CD14-positive monocyte (primary cell): ENCODE measurements at regions not wholly inside any gene's neighbourhood (a gene's known extent, or its start where the extent isn't known, plus 50 kb on each side); places are given as distances from the start of the nearest gene placed in this dataset.

Experiments used
- DNase-seq, 3 donors: peaks; one replicate each; pipeline ENCODE4 v3.0.0-alpha.2; 2011 to 2022
- H2AFZ ChIP-seq: 2 replicates; pipeline ENCODE4 v1.6.0; 2012; ENCODE audit warnings: mild to moderate bottlenecking, low read depth, low read length, inconsistent platforms; ENCODE audit not compliant: insufficient read depth, poor library complexity, severe bottlenecking
- H3K27ac ChIP-seq, 2 donors: 1 replicate in 1 of 2; 2 replicates in 1 of 2; pipeline ENCODE4 v1.5.1; 2012 to 2013; ENCODE audit warnings: low read length in 2 of 2, control low read depth in 1 of 2, inconsistent platforms in 1 of 2, low read depth in 1 of 2, mild to moderate bottlenecking in 1 of 2
- H3K27me3 ChIP-seq, 2 donors: one replicate each; pipeline versions ENCODE4 v1.6.0 to v1.6.1; 2011 to 2013; ENCODE audit warnings: low read length in 2 of 2; ENCODE audit not compliant: control insufficient read depth in 2 of 2, insufficient read depth in 2 of 2
- H3K36me3 ChIP-seq, 2 donors: replicated peaks in 1 of 2; 1 replicate in 1 of 2; 2 replicates in 1 of 2; pipeline versions ENCODE4 v1.5.1 to v1.6.1; 2012 to 2013; ENCODE audit warnings: low read length in 2 of 2, control low read depth in 1 of 2, inconsistent platforms in 1 of 2, mild to moderate bottlenecking in 1 of 2; ENCODE audit not compliant: insufficient read depth in 2 of 2, control insufficient read depth in 1 of 2
- H3K4me1 ChIP-seq, 2 donors: 1 replicate in 1 of 2; 2 replicates in 1 of 2; pipeline versions ENCODE4 v1.5.1 to v1.6.1; 2012 to 2013; ENCODE audit warnings: low read length in 2 of 2, control low read depth in 1 of 2, inconsistent platforms in 1 of 2, mild to moderate bottlenecking in 1 of 2, moderate library complexity in 1 of 2; ENCODE audit not compliant: insufficient read depth in 2 of 2, control insufficient read depth in 1 of 2
- H3K4me2 ChIP-seq: replicated peaks from 2 replicates; pipeline ENCODE3; 2012; ENCODE audit warnings: low read length, moderate library complexity, mild to moderate bottlenecking; ENCODE audit not compliant: poor library complexity, severe bottlenecking; ENCODE audit errors: extremely low read depth
- H3K4me3 ChIP-seq, 3 experiments: fragments of 200-600 bp in 1 of 3; sonication (generic) in 1 of 3; replicated peaks in 1 of 3; 1 replicate in 2 of 3; 2 replicates in 1 of 3; pipeline ENCODE4 v1.5.1; 2011 to 2013; ENCODE audit warnings: low read length in 3 of 3, mild to moderate bottlenecking in 3 of 3, control low read depth in 2 of 3, low read depth in 2 of 3, inconsistent platforms in 1 of 3, moderate library complexity in 1 of 3
- H3K79me2 ChIP-seq: 2 replicates; pipeline ENCODE4 v1.6.0; 2012; ENCODE audit warnings: mild to moderate bottlenecking, control low read depth, inconsistent platforms, low read length, moderate library complexity; ENCODE audit not compliant: insufficient read depth
- H3K9ac ChIP-seq: 2 replicates; pipeline ENCODE4 v1.6.0; 2017; ENCODE audit warnings: low read length, mild to moderate bottlenecking; ENCODE audit not compliant: insufficient read depth, poor library complexity, severe bottlenecking
- H3K9me3 ChIP-seq, 2 donors: replicated peaks in 1 of 2; 1 replicate in 1 of 2; 2 replicates in 1 of 2; pipeline versions ENCODE4 v1.5.1 to v1.6.1; 2012 to 2013; ENCODE audit warnings: low read length in 2 of 2, control low read depth in 1 of 2; ENCODE audit not compliant: control insufficient read depth in 1 of 2, insufficient read depth in 1 of 2
- H4K20me1 ChIP-seq: 2 replicates; pipeline ENCODE4 v1.6.0; 2012; ENCODE audit warnings: mild to moderate bottlenecking, low read length, control low read depth, moderate library complexity; ENCODE audit not compliant: insufficient read depth
- H3K27ac Mint-ChIP-seq, 7 donors: one replicate each; pipeline ENCODE4 v1.8.0; 2020; ENCODE audit warnings: mild to moderate bottlenecking in 7 of 7, mixed read lengths in 7 of 7, moderate library complexity in 6 of 7, inconsistent platforms in 2 of 7
- H3K27me3 Mint-ChIP-seq, 3 donors: one replicate each; pipeline ENCODE4 v1.8.0; 2021 to 2022; ENCODE audit warnings: low read depth in 3 of 3, mild to moderate bottlenecking in 3 of 3, mixed read lengths in 3 of 3, moderate library complexity in 3 of 3, inconsistent platforms in 1 of 3
- H3K36me3 Mint-ChIP-seq, 2 donors: one replicate each; pipeline ENCODE4 v1.8.0; 2020; ENCODE audit warnings: mixed read lengths in 2 of 2, inconsistent platforms in 1 of 2, mild to moderate bottlenecking in 1 of 2
- H3K4me1 Mint-ChIP-seq: one replicate; pipeline ENCODE4 v1.8.0; 2020; ENCODE audit warnings: mild to moderate bottlenecking, mixed read lengths
- H3K4me3 Mint-ChIP-seq, 2 donors: one replicate each; pipeline ENCODE4 v1.8.0; 2020; ENCODE audit warnings: mild to moderate bottlenecking in 2 of 2, mixed read lengths in 2 of 2, moderate library complexity in 1 of 2
- H3K9me3 Mint-ChIP-seq, 7 donors: one replicate each; pipeline ENCODE4 v1.8.0; 2020 to 2022; ENCODE audit warnings: mixed read lengths in 7 of 7, mild to moderate bottlenecking in 6 of 7, moderate library complexity in 6 of 7, inconsistent platforms in 2 of 7
- CTCF ChIP-seq: fragments of 200-600 bp; IDR thresholded peaks from one replicate; pipeline ENCODE4 v1.8.0; 2022; ENCODE audit warnings: antibody characterized with exemption, mild to moderate bottlenecking
- WGBS: methylation state at CpG from one replicate; pipeline ENCODE4 v1.1.5; 2013; ENCODE audit warnings: missing lambda C conversion rate; ENCODE audit not compliant: insufficient coverage; 5-methylcytosine and 5-hydroxymethylcytosine counted together
- intact Hi-C, 2 donors: fragments of 100-400 bp; cut with micrococcal nuclease; formaldehyde crosslinking; loops; one replicate each; pipeline versions ENCODE4 v1.15.0 to v1.15.1; 2023

- no peak overlapping the region for H2AFZ ChIP-seq
- H3K4me2 ChIP-seq = no peak overlapping the region
- H4K20me1 ChIP-seq = no peaks in the 10 kb centered on the region
- H3K27me3 Mint-ChIP-seq = peaks cover 0 to 4% (median 0%) of the 10 kb centered on the region in 3 donors
- H3K27ac Mint-ChIP-seq = no peak overlapping the region
- no peak overlapping the region for H3K27ac ChIP-seq
- no peaks in the 10 kb centered on the region for H3K27me3 ChIP-seq
- H3K9me3 Mint-ChIP-seq = peaks cover 0 to 15% (median 10%) of the 10 kb centered on the region in 7 donors
- WGBS = 80% methylated on average over 10 of the region's 10 CpGs
- peaks cover 3 to 5% of the 10 kb centered on the region in 2 donors for H3K9me3 ChIP-seq
- no peak for DNase-seq
- no peak overlapping the region for H3K4me3 Mint-ChIP-seq
- H3K79me2 ChIP-seq = no peaks in the 10 kb centered on the region
- H3K36me3 ChIP-seq = no peaks in the 10 kb centered on the region
- no peak for TF ChIP-seq CTCF
- no peaks in the 10 kb centered on the region for H3K36me3 Mint-ChIP-seq
- no peaks in the 10 kb centered on the region for H3K4me1 ChIP-seq
- intact Hi-C loops = no loop called here
- H3K9ac ChIP-seq = no peak overlapping the region
- H3K4me1 Mint-ChIP-seq = no peaks in the 10 kb centered on the region
- no peak overlapping the region for H3K4me3 ChIP-seq
Observed at GRCh38 chr21:41583274-41583790, 75.4 kb upstream of the TMPRSS2 start.

- Histone ChIP-seq H3K27me3 (no peaks in the 10 kb centered on the region), H4K20me1 (no peaks in the 10 kb centered on the region), H2AFZ (no peak overlapping the region), H3K4me2 (no peak overlapping the region), H3K36me3 (no peaks in the 10 kb centered on the region), H3K9me3 (peaks cover 3 to 10% of the 10 kb centered on the region in 2 donors), H3K27ac (no peak overlapping the region), H3K4me1 (no peaks in the 10 kb centered on the region), H3K79me2 (no peaks in the 10 kb centered on the region), H3K9ac (no peak overlapping the region), H3K4me3 (no peak overlapping the region)
- H3K27me3 Mint-ChIP-seq = peaks cover 0 to 4% (median 2%) of the 10 kb centered on the region in 3 donors
- intact Hi-C loops = no loop called here
- H3K27ac Mint-ChIP-seq = no peak overlapping the region
- TF ChIP-seq CTCF = no peak
- DNase-seq = no peak
- WGBS = 100% methylated on average over 3 of the region's 7 CpGs
- H3K4me3 Mint-ChIP-seq = no peak overlapping the region
- no peaks in the 10 kb centered on the region for H3K4me1 Mint-ChIP-seq
- H3K36me3 Mint-ChIP-seq = no peaks in the 10 kb centered on the region
- H3K9me3 Mint-ChIP-seq = peaks cover 3 to 17% (median 13%) of the 10 kb centered on the region in 7 donors
Observed at GRCh38 chr21:41582866-41583265, 74.9 kb upstream of the TMPRSS2 start.
